ENCODE measurements at regions not wholly inside any gene's neighbourhood (a gene's known extent, or its start where the extent isn't known, plus 50 kb on each side); places are given as distances from the start of the nearest gene placed in this dataset.

GRCh38 chr12:61272441-61272840 lies 987.8 kb upstream of the USP15 start:
- TF ChIP-seq EZH2 (IDR thresholded peaks at IDR 0.05; ENCODE audit: insufficient read depth, poor library complexity, severe bottlenecking) (no peak), EZH2phosphoT487 (IDR thresholded peaks at IDR 0.05; ENCODE audit: insufficient read depth, low read depth) (no peak)
